22Rv1 (cell line): ENCODE measurements at regions not wholly inside any gene's neighbourhood (a gene's known extent, or its start where the extent isn't known, plus 50 kb on each side); places are given as distances from the start of the nearest gene placed in this dataset.

Experiments
- CTCF ChIP-seq: fragments of 450-650 bp; IDR thresholded peaks from 2 replicates; pipeline ENCODE4 v1.5.1; 2017; ENCODE audit warnings: mild to moderate bottlenecking
- ZFX ChIP-seq: fragments of 450-650 bp; IDR thresholded peaks from 2 replicates; pipeline ENCODE4 v1.6.1; 2017; ENCODE audit warnings: antibody characterized with exemption, borderline replicate concordance

- no peak for TF ChIP-seq CTCF
- no peak for TF ChIP-seq ZFX
These were observed 124.4 kb upstream of the KRR1 start for GRCh38 chr12:75635606-75636444.
